K562 (cell line): ENCODE measurements at regions not wholly inside any gene's neighbourhood (a gene's known extent, or its start where the extent isn't known, plus 50 kb on each side); places are given as distances from the start of the nearest gene placed in this dataset.

Source experiments
- ATAC-seq: fragments of 200-7000 bp; cut with Tn5 transposase; 3 replicates; pipeline ENCODE4 v1.9.1; 2020; ENCODE audit warnings: moderate library complexity
- BruUV-seq: library from RNA; stranded (reverse); fragments of 400-500 nt; replicated peaks from 2 replicates; lab custom pipeline; 2021; lab: Mats Ljungman, UMichigan
- CTCF ChIA-PET: fragments of 300-600 bp; formaldehyde crosslinking; extraction: SDS; loops from one replicate; lab custom pipeline; 2021; ENCODE audit warnings: low intra/inter-chr PET ratio; lab: Yijun Ruan, JAX
- POLR2A ChIA-PET: fragments of 300-600, 350-650 bp; sonication (Branson Sonifier 250); formaldehyde crosslinking; extraction: SDS; loops from one replicate; lab custom pipeline; 2021; ENCODE audit warnings: antibody characterized with exemption, inconsistent platforms; lab: Yijun Ruan, JAX
- DNase-seq, 4 experiments: peaks; one replicate each; pipeline versions ENCODE4 v3.0.0 to v3.0.0-alpha.2; 2011 to 2018; ENCODE audit warnings: low spot score in 3 of 4, mixed read lengths in 3 of 4; ENCODE audit errors: extremely low read depth in 1 of 4
- FAIRE-seq: peaks from 2 replicates; lab custom pipeline; 2011; peaks lifted over from hg19 to GRCh38; lab: Jason Lieb, UNC
- H2AFZ ChIP-seq: 2 replicates; pipeline ENCODE4 v1.6.0; 2011; ENCODE audit warnings: low read depth, low read length, control low read depth, inconsistent platforms
- H3K27ac ChIP-seq: fragments of 200-600 bp; 3 replicates; pipeline ENCODE4 v1.8.0; 2011; ENCODE audit warnings: low read depth, mild to moderate bottlenecking, control low read depth, inconsistent platforms, low read length, moderate library complexity, mixed read lengths; ENCODE audit errors: extremely low read depth
- H3K27me3 ChIP-seq, 2 experiments: fragments of 300-600 bp in 1 of 2; 2 replicates in 1 of 2; 3 replicates in 1 of 2; pipeline versions ENCODE4 v1.6.0 to v1.8.0; 2011; ENCODE audit warnings: inconsistent platforms in 2 of 2, low read length in 2 of 2, mild to moderate bottlenecking in 1 of 2, mixed read lengths in 1 of 2, moderate library complexity in 1 of 2; ENCODE audit not compliant: control insufficient read depth in 2 of 2, insufficient read depth in 2 of 2
- H3K36me3 ChIP-seq: fragments of 300-600 bp; 3 replicates; pipeline ENCODE4 v1.8.0; 2011; ENCODE audit warnings: mild to moderate bottlenecking, low read length, inconsistent platforms; ENCODE audit not compliant: control insufficient read depth, insufficient read depth
- H3K4me1 ChIP-seq, 2 experiments: fragments of 200-600 bp in 1 of 2; replicated peaks in 1 of 2; 2 replicates in 1 of 2; 3 replicates in 1 of 2; pipeline versions ENCODE4 v1.5.1 to v1.8.0; 2011; ENCODE audit warnings: inconsistent platforms in 2 of 2, low read length in 2 of 2, mild to moderate bottlenecking in 1 of 2, mixed read lengths in 1 of 2, moderate library complexity in 1 of 2; ENCODE audit not compliant: control insufficient read depth in 2 of 2, insufficient read depth in 2 of 2
- H3K4me2 ChIP-seq: 2 replicates; pipeline ENCODE4 v1.6.1; 2011; ENCODE audit warnings: low read length, control low read depth, inconsistent platforms, mixed read lengths; ENCODE audit not compliant: insufficient read depth
- H3K4me3 ChIP-seq: fragments of 200-600 bp; sonication (generic), shearing (Covaris generic); 2 replicates; pipeline ENCODE4 v1.5.1; 2016; ENCODE audit warnings: control low read depth, inconsistent platforms
- H3K79me2 ChIP-seq: fragments of 200-600 bp; 3 replicates; pipeline ENCODE4 v1.8.0; 2011; ENCODE audit warnings: low read length, inconsistent platforms; ENCODE audit not compliant: control insufficient read depth, insufficient read depth
- H3K9ac ChIP-seq, 2 experiments: 2 replicates each; pipeline versions ENCODE4 v1.6.0 to v1.6.1; 2011; ENCODE audit warnings: low read depth in 2 of 2, low read length in 2 of 2, control low read depth in 1 of 2, inconsistent platforms in 1 of 2, mild to moderate bottlenecking in 1 of 2, mixed read lengths in 1 of 2; ENCODE audit not compliant: insufficient read depth in 1 of 2
- H3K9me1 ChIP-seq: one replicate; pipeline ENCODE4 v1.6.0; 2011; ENCODE audit warnings: inconsistent platforms, mild to moderate bottlenecking, low read length, moderate library complexity; ENCODE audit not compliant: control insufficient read depth, insufficient read depth
- H3K9me3 ChIP-seq: replicated peaks from 2 replicates; pipeline ENCODE4 v1.5.1; 2011; ENCODE audit warnings: low read depth, low read length, inconsistent platforms; ENCODE audit not compliant: control insufficient read depth, insufficient read depth
- H4K20me1 ChIP-seq: replicated peaks from 2 replicates; pipeline ENCODE4 v1.6.1; 2011; ENCODE audit warnings: low read length, inconsistent platforms, mixed read lengths; ENCODE audit not compliant: control insufficient read depth, insufficient read depth
- BCL6 ChIP-seq: fragments of 250-450 bp; sonication (Bioruptor Pico); IDR thresholded peaks from 2 replicates; pipeline ENCODE4 v1.4.0; 2020
- CLOCK ChIP-seq: fragments of 250-450 bp; sonication (Bioruptor Pico); IDR thresholded peaks from 2 replicates; pipeline ENCODE4 v1.4.0; 2020; ENCODE audit warnings: mild to moderate bottlenecking, moderate library complexity, borderline replicate concordance
- CUX1 ChIP-seq: fragments of 200-800 bp; sonication (Bioruptor generic); IDR thresholded peaks from 2 replicates; pipeline ENCODE4 v1.6.1; 2016; ENCODE audit warnings: missing genetic modification characterization, missing compliant biosample characterization
- RBM22 ChIP-seq: fragments of 200-400 bp; formaldehyde crosslinking; IDR thresholded peaks from 2 replicates; pipeline ENCODE4 v1.6.1; 2018; ENCODE audit warnings: low read length, low read depth; ENCODE audit not compliant: poor library complexity, severe bottlenecking
- SRSF9 ChIP-seq: fragments of 200-400 bp; formaldehyde crosslinking; IDR thresholded peaks from 2 replicates; pipeline ENCODE4 v1.6.1; 2017; ENCODE audit warnings: low read depth, low read length, borderline replicate concordance
- TRIM28 ChIP-seq: fragments of 450-650 bp; IDR thresholded peaks from 2 replicates; pipeline ENCODE4 v1.6.1; 2017
- WGBS: fragments of 100-300 bp; shearing (Covaris generic); methylation state at CpG from one replicate; pipeline ENCODE4 v1.1.6; 2016; ENCODE audit warnings: low coverage, mixed read lengths; ENCODE audit not compliant: insufficient coverage; ENCODE audit errors: missing lambda C conversion rate; 5-methylcytosine and 5-hydroxymethylcytosine counted together
- in situ Hi-C: fragments of 300-500 bp; cut with MboI; formaldehyde crosslinking; loops from 4 replicates; pipeline ENCODE4 v1.15.0; 2018; ENCODE audit warnings: inconsistent platforms, mixed read lengths
- intact Hi-C: fragments of 100-400 bp; cut with micrococcal nuclease; formaldehyde crosslinking; loops from 2 replicates; pipeline ENCODE4 v1.14.2; 2022
- TF ChIP-seq, protein P1 (sequence below): fragments of 250-450 bp; sonication (Bioruptor Pico); IDR thresholded peaks from 2 replicates; pipeline ENCODE4 v1.8.0; 2022; ENCODE audit warnings: inconsistent platforms, mild to moderate bottlenecking, moderate library complexity, borderline replicate concordance

GRCh38 chr7:41117431-41117830, 585.5 kb downstream of the INHBA start:
- in situ Hi-C loops = no loop called here
- CTCF ChIA-PET = no interaction called here
- H3K9me1 ChIP-seq = no peaks in the 10 kb centered on the region
- no peak overlapping the region for H3K4me3 ChIP-seq
- H3K9me3 ChIP-seq = no peaks in the 10 kb centered on the region
- no peaks in the 10 kb centered on the region for H4K20me1 ChIP-seq
- BruUV-seq = no TSS peak
- H3K27me3 ChIP-seq = no peaks in the 10 kb centered on the region
- DNase-seq (no peak), ATAC-seq (no peak), FAIRE-seq (no peak)
- H3K4me2 ChIP-seq = no peak overlapping the region
- H3K4me1 ChIP-seq = no peaks in the 10 kb centered on the region
- intact Hi-C loops = no loop called here
- POLR2A ChIA-PET = no interaction called here
- no peak overlapping the region for H3K9ac ChIP-seq
- no peak overlapping the region for H2AFZ ChIP-seq
- WGBS = 2% methylated on average over 2 of the region's 2 CpGs
- H3K27ac ChIP-seq = no peak overlapping the region
- no peaks in the 10 kb centered on the region for H3K79me2 ChIP-seq
- H3K36me3 ChIP-seq = no peaks in the 10 kb centered on the region
- TF ChIP-seq TRIM28 = no peak
- no peak for TF ChIP-seq CLOCK
- TF ChIP-seq CUX1 = no peak
- no peak for TF ChIP-seq SRSF9
- TF ChIP-seq BCL6 = no peak
- TF ChIP-seq, protein P1, sequence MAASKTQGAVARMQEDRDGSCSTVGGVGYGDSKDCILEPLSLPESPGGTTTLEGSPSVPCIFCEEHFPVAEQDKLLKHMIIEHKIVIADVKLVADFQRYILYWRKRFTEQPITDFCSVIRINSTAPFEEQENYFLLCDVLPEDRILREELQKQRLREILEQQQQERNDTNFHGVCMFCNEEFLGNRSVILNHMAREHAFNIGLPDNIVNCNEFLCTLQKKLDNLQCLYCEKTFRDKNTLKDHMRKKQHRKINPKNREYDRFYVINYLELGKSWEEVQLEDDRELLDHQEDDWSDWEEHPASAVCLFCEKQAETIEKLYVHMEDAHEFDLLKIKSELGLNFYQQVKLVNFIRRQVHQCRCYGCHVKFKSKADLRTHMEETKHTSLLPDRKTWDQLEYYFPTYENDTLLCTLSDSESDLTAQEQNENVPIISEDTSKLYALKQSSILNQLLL (CRISPR knock-in tag) = no peak
- TF ChIP-seq RBM22 = no peak
